Psoas muscle (tissue), 7 donors: ENCODE measurements at regions not wholly inside any gene's neighbourhood (a gene's known extent, or its start where the extent isn't known, plus 50 kb on each side); places are given as distances from the start of the nearest gene placed in this dataset.

Experiments used
- ATAC-seq, 4 donors: fragments of 200-7000 bp; cut with Tn5 transposase; one replicate each; pipeline ENCODE4 v1.9.1; 2020; ENCODE audit warnings: moderate library complexity in 3 of 4, mild to moderate bottlenecking in 2 of 4
- DNase-seq, 2 donors: peaks; one replicate each; pipeline ENCODE4 v3.0.0-alpha.2; 2020
- H3K27ac ChIP-seq: fragments of 200-600 bp; one replicate; pipeline ENCODE4 v1.8.0; 2022
- H3K27me3 ChIP-seq, 3 donors: fragments of 200-600 bp in 1 of 3; one replicate each; pipeline versions ENCODE4 v1.6.1 to v1.8.0; 2013 to 2022; ENCODE audit warnings: low read length in 2 of 3, mild to moderate bottlenecking in 2 of 3, moderate library complexity in 1 of 3; ENCODE audit not compliant: insufficient read depth in 3 of 3
- H3K36me3 ChIP-seq, 2 donors: fragments of 200-600 bp in 1 of 2; one replicate each; pipeline versions ENCODE4 v1.6.1 to v1.8.0; 2013 to 2022; ENCODE audit warnings: low read depth in 1 of 2, mild to moderate bottlenecking in 1 of 2, moderate library complexity in 1 of 2; ENCODE audit not compliant: insufficient read depth in 1 of 2
- H3K4me1 ChIP-seq: fragments of 200-600 bp; one replicate; pipeline ENCODE4 v1.8.0; 2022
- H3K4me3 ChIP-seq: fragments of 200-600 bp; one replicate; pipeline ENCODE4 v1.8.0; 2022; ENCODE audit warnings: mild to moderate bottlenecking
- H3K9me3 ChIP-seq: fragments of 200-600 bp; one replicate; pipeline ENCODE4 v1.8.0; 2022
- WGBS, 3 donors: extraction: QIAGEN DNeasy Blood & Tissue Kit; methylation state at CpG; one replicate each; pipeline versions ENCODE4 v1.1.6 to v1.1.7; 2013; 5-methylcytosine and 5-hydroxymethylcytosine counted together
- intact Hi-C, 2 donors: fragments of 100-400 bp; cut with DNase I; formaldehyde crosslinking; loops; one replicate each; pipeline versions ENCODE4 v1.11.0 to v1.14.2; 2022
- TF ChIP-seq, protein P1 (sequence below): fragments of 200-600 bp; IDR thresholded peaks from one replicate; pipeline ENCODE4 v1.8.0; 2022; ENCODE audit warnings: antibody characterized with exemption
- donor health status: healthy with polysubstance abuse.
- donor health status: DM: no; HTN: no; CAD: no; lungs with moderate emphysema.
- donor health status: Bipolar disorder and iron deficiency.
- donor health status: healthy.
- donor health status: DM: yes; HTN: yes; CAD: no.
- donor health status: DM: no; HTN: no; CAD: no.
- donor health status: DM: yes; HTN: yes; CAD: no.

DNA sequence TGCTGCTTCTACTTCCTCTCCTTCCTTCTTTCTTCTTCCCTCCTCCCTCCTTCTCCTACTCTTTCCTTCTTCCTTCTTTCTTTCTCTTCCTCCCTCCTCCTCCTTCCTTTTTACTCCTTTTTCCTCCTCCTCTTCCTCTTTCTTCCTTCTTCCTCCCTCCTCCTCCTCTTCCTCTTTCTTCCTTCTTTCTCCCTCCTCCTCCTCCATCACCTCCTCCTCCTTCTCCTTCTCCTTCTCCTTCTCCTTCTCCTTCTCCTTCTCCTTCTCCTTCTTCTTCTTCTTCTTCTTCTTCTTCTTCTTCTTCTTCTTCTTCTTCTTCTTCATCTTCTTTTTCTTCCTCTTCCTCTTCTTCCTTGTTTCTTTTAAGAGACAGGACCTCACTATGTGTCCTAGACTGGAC lies 224.0 kb downstream of the NR2F2 start:
- DNase-seq, result no peak
- intact Hi-C loops, result no loop called here
- TF ChIP-seq, protein P1, sequence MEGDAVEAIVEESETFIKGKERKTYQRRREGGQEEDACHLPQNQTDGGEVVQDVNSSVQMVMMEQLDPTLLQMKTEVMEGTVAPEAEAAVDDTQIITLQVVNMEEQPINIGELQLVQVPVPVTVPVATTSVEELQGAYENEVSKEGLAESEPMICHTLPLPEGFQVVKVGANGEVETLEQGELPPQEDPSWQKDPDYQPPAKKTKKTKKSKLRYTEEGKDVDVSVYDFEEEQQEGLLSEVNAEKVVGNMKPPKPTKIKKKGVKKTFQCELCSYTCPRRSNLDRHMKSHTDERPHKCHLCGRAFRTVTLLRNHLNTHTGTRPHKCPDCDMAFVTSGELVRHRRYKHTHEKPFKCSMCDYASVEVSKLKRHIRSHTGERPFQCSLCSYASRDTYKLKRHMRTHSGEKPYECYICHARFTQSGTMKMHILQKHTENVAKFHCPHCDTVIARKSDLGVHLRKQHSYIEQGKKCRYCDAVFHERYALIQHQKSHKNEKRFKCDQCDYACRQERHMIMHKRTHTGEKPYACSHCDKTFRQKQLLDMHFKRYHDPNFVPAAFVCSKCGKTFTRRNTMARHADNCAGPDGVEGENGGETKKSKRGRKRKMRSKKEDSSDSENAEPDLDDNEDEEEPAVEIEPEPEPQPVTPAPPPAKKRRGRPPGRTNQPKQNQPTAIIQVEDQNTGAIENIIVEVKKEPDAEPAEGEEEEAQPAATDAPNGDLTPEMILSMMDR, result no peak

DNA sequence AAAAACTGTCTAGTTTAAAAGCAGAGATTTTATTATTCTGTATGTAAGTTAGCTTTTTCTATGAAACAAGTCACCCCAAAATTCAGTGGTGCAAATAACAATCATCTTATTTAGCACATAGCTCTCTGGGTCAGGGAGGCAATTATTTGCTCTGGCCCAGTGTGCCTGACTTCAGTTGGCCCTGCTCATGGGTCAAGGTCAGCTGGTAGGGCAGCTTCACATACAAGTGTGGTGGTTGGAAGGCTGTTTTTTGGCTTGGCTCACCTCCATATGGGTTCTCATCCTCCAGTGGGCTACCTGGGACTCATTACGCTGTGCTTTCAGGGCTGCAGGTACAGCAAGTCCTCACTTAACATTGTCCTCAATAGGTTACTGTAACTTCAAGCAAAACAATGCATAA lies 228.6 kb downstream of the NR2F2 start:
- ATAC-seq (no peak), DNase-seq (no peak)
- TF ChIP-seq, protein P1, result no peak
- intact Hi-C loops, result no loop called here
- WGBS, 3 donors, result 92 to 96% (median 95%) methylated on average over 1 of the region's 1 CpG
- Histone ChIP-seq H3K27ac (no peak overlapping the region), H3K4me1 (no peaks in the 10 kb centered on the region), H3K36me3 (no peaks in the 10 kb centered on the region), H3K27me3 (peaks cover 0 to 7% (median 1%) of the 10 kb centered on the region in 3 donors), H3K9me3 (no peaks in the 10 kb centered on the region), H3K4me3 (no peak overlapping the region)

More for the DNA sequence above, 224.0 kb downstream of the NR2F2 start:
- Histone ChIP-seq H3K27me3 (peaks cover 0 to 8% (median 2%) of the 10 kb centered on the region in 3 donors), H3K36me3 (no peaks in the 10 kb centered on the region), H3K9me3 (no peaks in the 10 kb centered on the region), H3K4me3 (no peak overlapping the region), H3K27ac (no peak overlapping the region), H3K4me1 (no peaks in the 10 kb centered on the region)
- ATAC-seq, result no peak

DNA sequence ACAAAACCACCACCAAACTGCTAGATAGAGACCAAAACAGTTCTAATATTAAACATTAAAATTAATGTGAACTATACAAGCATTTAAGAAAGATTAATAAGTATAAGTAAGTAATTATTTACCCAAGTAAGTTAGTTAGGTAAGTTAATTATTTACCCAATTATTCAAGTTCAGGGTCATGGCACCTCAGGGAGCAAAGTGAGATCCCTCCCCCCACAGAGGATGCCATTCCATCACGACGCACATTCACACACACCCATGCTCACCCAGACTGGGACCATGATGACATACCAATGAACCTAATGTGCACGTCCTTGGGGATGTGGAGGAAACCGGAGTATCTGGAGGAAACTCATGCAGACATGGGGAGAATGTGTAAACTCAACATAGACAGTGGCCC lies 229.1 kb downstream of the NR2F2 start:
- no peak for ATAC-seq
- intact Hi-C loops, result no loop called here
- H3K27me3 ChIP-seq, result peaks cover 0 to 7% (median 1%) of the 10 kb centered on the region in 3 donors
- H3K4me3 ChIP-seq, result no peak overlapping the region
- H3K27ac ChIP-seq, result no peak overlapping the region
- TF ChIP-seq, protein P1, result no peak
- no peak for DNase-seq
- WGBS, 3 donors, result 80 to 89% (median 86%) methylated on average over 4 of the region's 4 CpGs
- H3K4me1 ChIP-seq, result no peaks in the 10 kb centered on the region
- H3K36me3 ChIP-seq, result no peaks in the 10 kb centered on the region
- H3K9me3 ChIP-seq, result no peaks in the 10 kb centered on the region

DNA sequence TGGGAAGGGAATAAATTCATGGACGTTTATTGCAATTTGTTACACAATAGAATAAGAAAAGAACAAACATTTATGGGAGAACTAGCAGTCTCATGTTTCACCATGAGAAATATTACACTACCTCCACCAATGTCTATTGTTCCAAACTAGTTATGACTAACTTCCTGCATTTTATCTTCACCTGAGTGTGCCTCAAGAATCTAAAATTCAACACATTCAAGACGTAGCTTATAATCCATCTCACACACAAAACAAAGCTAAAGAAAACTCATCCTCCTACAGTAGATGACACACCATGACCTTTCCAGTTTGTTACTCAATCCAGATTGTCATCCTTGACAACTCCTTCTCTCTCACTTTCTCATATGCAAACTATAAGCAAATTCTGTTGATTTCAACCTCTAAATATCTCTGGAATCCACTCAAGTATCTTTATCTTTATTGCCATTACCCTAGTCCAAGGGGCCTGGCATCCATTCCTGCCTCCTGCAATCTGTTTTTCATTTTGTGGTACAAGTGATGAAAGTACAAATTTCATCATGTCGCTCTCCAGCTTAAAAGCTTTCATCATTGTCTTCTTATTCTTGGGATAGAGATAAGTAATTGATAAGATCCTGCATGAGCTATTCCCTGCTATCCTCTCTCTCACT lies 229.9 kb downstream of the NR2F2 start:
- H3K27me3 ChIP-seq, result peaks cover 0 to 7% (median 1%) of the 10 kb centered on the region in 3 donors
- DNase-seq, result no peak
- intact Hi-C loops, result no loop called here
- TF ChIP-seq, protein P1, result no peak
- H3K9me3 ChIP-seq, result no peaks in the 10 kb centered on the region
- no peak overlapping the region for H3K27ac ChIP-seq
- no peak overlapping the region for H3K4me3 ChIP-seq
- no peaks in the 10 kb centered on the region for H3K36me3 ChIP-seq
- 59 to 68% (median 65%) methylated on average over 3 of the region's 3 CpGs for WGBS, 3 donors
- no peak for ATAC-seq
- H3K4me1 ChIP-seq, result no peaks in the 10 kb centered on the region

DNA sequence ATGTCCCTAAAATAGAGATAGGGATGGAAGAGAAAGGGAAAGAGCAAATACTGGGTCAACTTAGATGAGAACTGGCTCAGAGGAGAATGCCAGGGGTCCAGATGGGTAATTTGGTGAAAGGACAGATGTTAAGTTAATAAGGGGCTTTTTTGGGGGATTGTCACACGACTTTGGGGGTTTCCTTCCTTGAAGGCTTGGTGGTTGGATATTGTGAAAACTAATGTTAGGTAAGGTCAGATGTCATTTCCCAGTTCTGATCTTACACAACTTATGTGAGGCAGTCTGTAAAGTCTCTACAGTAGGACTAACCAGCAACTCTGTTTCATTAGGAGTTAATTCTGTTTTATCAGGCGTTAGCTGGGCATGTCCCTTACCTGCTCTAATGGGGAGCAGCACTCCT lies 231.1 kb downstream of the NR2F2 start:
- no peak overlapping the region for H3K27ac ChIP-seq
- no peaks in the 10 kb centered on the region for H3K36me3 ChIP-seq
- no peaks in the 10 kb centered on the region for H3K4me1 ChIP-seq
- no peak overlapping the region for H3K4me3 ChIP-seq
- ATAC-seq, result no peak
- H3K27me3 ChIP-seq, result peaks cover 0 to 7% (median 1%) of the 10 kb centered on the region in 3 donors
- TF ChIP-seq, protein P1, result no peak
- intact Hi-C loops, result no loop called here
- 56 to 64% (median 63%) methylated on average over 2 of the region's 2 CpGs for WGBS, 3 donors
- no peak for DNase-seq
- no peaks in the 10 kb centered on the region for H3K9me3 ChIP-seq
